GM12873 (cell line): ENCODE measurements at regions not wholly inside any gene's neighbourhood (a gene's known extent, or its start where the extent isn't known, plus 50 kb on each side); places are given as distances from the start of the nearest gene placed in this dataset.

Experiments
- CTCF ChIP-seq: IDR thresholded peaks from 2 replicates; pipeline ENCODE4 v1.5.1; 2012; ENCODE audit warnings: low read depth, mild to moderate bottlenecking, moderate library complexity, low read length, control low read depth; ENCODE audit not compliant: insufficient read depth; ENCODE audit errors: missing control alignments

GRCh38 chr17:72457712-72458111 is 336.9 kb downstream of the SOX9 start:
- TF ChIP-seq CTCF, result no peak

- TF ChIP-seq CTCF, result no peak
Observed at GRCh38 chr17:72458301-72458700, 337.5 kb downstream of the SOX9 start.

- no peak for TF ChIP-seq CTCF
Observed at GRCh38 chr17:72460711-72461110, 339.9 kb downstream of the SOX9 start.

DNA sequence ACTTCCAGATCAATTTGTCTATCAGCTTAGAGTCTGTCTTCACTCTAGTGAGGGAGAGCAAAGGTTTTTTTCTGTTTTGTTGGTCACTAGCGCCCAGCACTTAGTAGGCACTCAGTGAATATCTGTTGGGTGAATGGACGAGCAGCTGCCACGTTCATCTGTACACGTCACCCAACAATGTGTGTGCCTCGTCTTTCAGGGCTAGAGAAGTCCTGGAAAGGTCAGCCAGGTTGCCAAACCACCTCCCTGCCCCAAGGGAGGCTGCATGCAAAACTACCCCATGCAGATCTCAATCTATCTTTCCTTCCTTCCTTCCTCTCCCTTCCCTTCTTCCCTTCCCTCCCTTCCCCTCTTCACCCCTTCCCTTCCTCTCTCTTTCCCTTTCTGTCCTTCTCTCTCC is 340.9 kb downstream of the SOX9 start:
- no peak for TF ChIP-seq CTCF

- TF ChIP-seq CTCF, result no peak
Observed at GRCh38 chr17:72462407-72462806, 341.6 kb downstream of the SOX9 start.

DNA sequence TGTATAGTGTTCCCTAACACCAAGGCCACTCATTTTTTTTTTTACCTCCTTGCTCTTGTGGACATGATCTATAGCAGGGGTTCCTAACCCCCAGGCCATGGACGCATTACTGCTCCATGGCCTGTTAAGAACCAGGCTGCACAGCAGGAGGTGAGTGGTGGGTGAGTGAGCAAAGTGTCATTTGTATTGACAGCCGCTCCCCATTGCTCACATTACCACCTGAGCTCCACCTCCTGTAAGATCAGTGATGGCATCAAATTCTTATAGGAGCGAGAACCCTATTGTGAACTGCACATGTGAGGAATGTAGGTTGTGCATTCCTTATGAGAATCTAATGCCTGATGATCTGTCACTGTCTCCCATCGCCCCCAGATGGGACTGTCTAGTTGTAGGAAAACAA is 342.0 kb downstream of the SOX9 start:
- no peak for TF ChIP-seq CTCF

- TF ChIP-seq CTCF, result no peak
Observed at GRCh38 chr17:72463287-72464102, 342.7 kb downstream of the SOX9 start.
